ENCODE measurements at regions not wholly inside any gene's neighbourhood (a gene's known extent, or its start where the extent isn't known, plus 50 kb on each side); places are given as distances from the start of the nearest gene placed in this dataset.

- Histone ChIP-seq H3K4me3 (ENCODE audit: low read length) (no peak overlapping the region), H3K36me3 (ENCODE audit: insufficient read depth, low read length) (no peaks in the 10 kb centered on the region), H3K27ac (ENCODE audit: low read depth in 1 of 2, low read length in 2 of 2) (no peak overlapping the region), H3K27me3 (ENCODE audit: control insufficient read depth in 1 of 2, insufficient read depth in 2 of 2, low read length in 2 of 2) (no peaks in the 10 kb centered on the region), H3K9me3 (ENCODE audit: control insufficient read depth in 1 of 2, insufficient read depth in 1 of 2, low read length in 2 of 2) (peaks cover 0 to 16% of the 10 kb centered on the region in 2 experiments), H3K4me1 (ENCODE audit: insufficient read depth, low read length) (no peaks in the 10 kb centered on the region)
- Mint-ChIP-seq H3K27me3 (peaks cover 6% of the 10 kb centered on the region), H3K27ac (no peak overlapping the region), H3K36me3 (ENCODE audit: low read depth) (no peaks in the 10 kb centered on the region), H3K4me3 (no peak overlapping the region), H3K4me1 (ENCODE audit: low read depth) (no peaks in the 10 kb centered on the region), H3K9me3 (no peaks in the 10 kb centered on the region)
- CTCF ChIA-PET: no interaction called here
- POLR2A ChIA-PET: no interaction called here
- ATAC-seq (ENCODE audit: poor library complexity): no peak
- DNase-seq: peak in 1 of 14 experiments; percentile 2
- intact Hi-C loops (cut with DNase I, micrococcal nuclease): no loop called here
- no peak for TF ChIP-seq CTCF (IDR thresholded peaks at IDR 0.05)
Observed at GRCh38 chr9:16290169-16290568, 580.3 kb downstream of the BNC2 start.

- Histone ChIP-seq H3K4me1 (ENCODE audit: insufficient read depth, low read length) (no peaks in the 10 kb centered on the region), H3K4me3 (ENCODE audit: low read length) (no peak overlapping the region), H3K27ac (ENCODE audit: low read depth in 1 of 2, low read length in 2 of 2) (no peak overlapping the region), H3K36me3 (ENCODE audit: insufficient read depth, low read length) (no peaks in the 10 kb centered on the region), H3K27me3 (ENCODE audit: control insufficient read depth in 1 of 2, insufficient read depth in 2 of 2, low read length in 2 of 2) (no peaks in the 10 kb centered on the region), H3K9me3 (ENCODE audit: control insufficient read depth in 1 of 2, insufficient read depth in 1 of 2, low read length in 2 of 2) (peaks cover 0 to 7% of the 10 kb centered on the region in 2 experiments)
- intact Hi-C loops (cut with DNase I, micrococcal nuclease): no loop called here
- no peak for ATAC-seq (ENCODE audit: poor library complexity)
- H3K27me3 Mint-ChIP-seq: peaks cover 6% of the 10 kb centered on the region
- H3K4me3 Mint-ChIP-seq: no peak overlapping the region
- no peaks in the 10 kb centered on the region for H3K9me3 Mint-ChIP-seq
- H3K27ac Mint-ChIP-seq: no peak overlapping the region
- DNase-seq: no peak
- no peaks in the 10 kb centered on the region for H3K36me3 Mint-ChIP-seq (ENCODE audit: low read depth)
- no peak for TF ChIP-seq CTCF (IDR thresholded peaks at IDR 0.05)
- H3K4me1 Mint-ChIP-seq (ENCODE audit: low read depth): no peaks in the 10 kb centered on the region
- POLR2A ChIA-PET: no interaction called here
- CTCF ChIA-PET: no interaction called here
Observed at GRCh38 chr9:16291921-16292320, 578.5 kb downstream of the BNC2 start.

- ChIA-PET CTCF (no interaction called here), POLR2A (no interaction called here)
- H3K4me1 ChIP-seq (ENCODE audit: insufficient read depth, low read length): no peaks in the 10 kb centered on the region
- no peaks in the 10 kb centered on the region for H3K27me3 ChIP-seq (ENCODE audit: control insufficient read depth in 1 of 2, insufficient read depth in 2 of 2, low read length in 2 of 2)
- no peaks in the 10 kb centered on the region for H3K36me3 Mint-ChIP-seq (ENCODE audit: low read depth)
- no peak overlapping the region for H3K27ac ChIP-seq (ENCODE audit: low read depth in 1 of 2, low read length in 2 of 2)
- H3K9me3 ChIP-seq (ENCODE audit: control insufficient read depth in 1 of 2, insufficient read depth in 1 of 2, low read length in 2 of 2): peaks cover 0 to 7% of the 10 kb centered on the region in 2 experiments
- no peak overlapping the region for H3K4me3 Mint-ChIP-seq
- ATAC-seq (ENCODE audit: poor library complexity) (no peak), DNase-seq (no peak)
- intact Hi-C loops (cut with DNase I, micrococcal nuclease): no loop called here
- no peak for TF ChIP-seq CTCF (IDR thresholded peaks at IDR 0.05)
- no peaks in the 10 kb centered on the region for H3K4me1 Mint-ChIP-seq (ENCODE audit: low read depth)
- no peak overlapping the region for H3K27ac Mint-ChIP-seq
- H3K27me3 Mint-ChIP-seq: peaks cover 6% of the 10 kb centered on the region
- H3K9me3 Mint-ChIP-seq: peaks cover 3% of the 10 kb centered on the region
- H3K36me3 ChIP-seq (ENCODE audit: insufficient read depth, low read length): no peaks in the 10 kb centered on the region
- no peak overlapping the region for H3K4me3 ChIP-seq (ENCODE audit: low read length)
Observed at GRCh38 chr9:16293610-16294009, 576.9 kb downstream of the BNC2 start.

Measured in CD4-positive, alpha-beta T cell (primary cell).